ACHN (cell line): ENCODE measurements at regions not wholly inside any gene's neighbourhood (a gene's known extent, or its start where the extent isn't known, plus 50 kb on each side); places are given as distances from the start of the nearest gene placed in this dataset.
"Not testable (repeated sequence)": the region's sequence is repeated elsewhere in the genome, so short reads cannot be mapped to it uniquely, and the experiment has no call there.

Experiments used
- DNase-seq: peaks from one replicate; pipeline ENCODE4 v3.0.0-alpha.2; 2015
- in situ Hi-C: cut with HindIII; loops from 2 replicates; pipeline ENCODE4 v1.10.0; 2017; ENCODE audit warnings: low sequenced_read_pairs, low pct_ligation_motif_present, low pct_unique_long_range_greater_than_20kb

GRCh38 chr1:38187552-38187951 is 141.0 kb upstream of the POU3F1 start:
- in situ Hi-C loops, result no loop called here
- no peak for DNase-seq

GRCh38 chr1:38186566-38186965 is 140.0 kb upstream of the POU3F1 start:
- DNase-seq, result no peak
- in situ Hi-C loops, result no loop called here

GRCh38 chr1:38185913-38186312 is 139.3 kb upstream of the POU3F1 start:
- in situ Hi-C loops, result no loop called here
- DNase-seq, result no peak

- DNase-seq, result no peak
- in situ Hi-C loops, result no loop called here
These were observed 137.2 kb upstream of the POU3F1 start for GRCh38 chr1:38183747-38184146.

- in situ Hi-C loops, result no loop called here
- no peak for DNase-seq
These were observed 136.5 kb upstream of the POU3F1 start for GRCh38 chr1:38183096-38183495.

GRCh38 chr1:38180388-38180787 is 133.8 kb upstream of the POU3F1 start:
- DNase-seq, in situ Hi-C loops: not testable (repeated sequence)

GRCh38 chr1:38179483-38179882 is 132.9 kb upstream of the POU3F1 start:
- in situ Hi-C loops, result no loop called here

GRCh38 chr1:38178216-38178615 is 131.6 kb upstream of the POU3F1 start:
- in situ Hi-C loops, result no loop called here
- DNase-seq, result no peak

More at GRCh38 chr1:38179483-38179882, 132.9 kb upstream of the POU3F1 start:
- no peak for DNase-seq

- in situ Hi-C loops, result no loop called here
- no peak for DNase-seq
These were observed 128.5 kb upstream of the POU3F1 start for GRCh38 chr1:38175121-38175520.

GRCh38 chr1:38173848-38174247 is 127.3 kb upstream of the POU3F1 start:
- in situ Hi-C loops, result no loop called here
- DNase-seq, result no peak

GRCh38 chr1:38173157-38173831 is 126.7 kb upstream of the POU3F1 start:
- in situ Hi-C loops, result no loop called here
- peak; percentile 43 for DNase-seq

- in situ Hi-C loops, result no loop called here
- DNase-seq, result no peak
These were observed 122.5 kb upstream of the POU3F1 start for GRCh38 chr1:38169121-38169520.

GRCh38 chr1:38168365-38168764 is 121.8 kb upstream of the POU3F1 start:
- in situ Hi-C loops, result no loop called here
- DNase-seq, result no peak

GRCh38 chr1:38166461-38166860 is 119.9 kb upstream of the POU3F1 start:
- no peak for DNase-seq
- in situ Hi-C loops, result no loop called here

GRCh38 chr1:38153778-38154470 is 107.3 kb upstream of the POU3F1 start:
- no peak for DNase-seq
- in situ Hi-C loops, result no loop called here

- no peak for DNase-seq
These were observed 106.6 kb upstream of the POU3F1 start for GRCh38 chr1:38153066-38153777.

GRCh38 chr1:38152351-38153065 is 105.9 kb upstream of the POU3F1 start:
- in situ Hi-C loops, result no loop called here
- DNase-seq, result no peak

More at GRCh38 chr1:38153066-38153777, 106.6 kb upstream of the POU3F1 start:
- in situ Hi-C loops, result no loop called here

- no peak for DNase-seq
- in situ Hi-C loops, result no loop called here
These were observed 104.8 kb upstream of the POU3F1 start for GRCh38 chr1:38151399-38151798.

GRCh38 chr1:38146079-38146478 is 99.5 kb upstream of the POU3F1 start:
- in situ Hi-C loops, DNase-seq: not testable (repeated sequence)
